Spleen (tissue), 7 donors: ENCODE measurements at regions not wholly inside any gene's neighbourhood (a gene's known extent, or its start where the extent isn't known, plus 50 kb on each side); places are given as distances from the start of the nearest gene placed in this dataset.

ENCODE experiments used
- POLR2A ChIP-seq, 3 donors: fragments of 450-650 bp; IDR thresholded peaks; one replicate each; pipeline ENCODE4 v1.5.1; 2017; ENCODE audit warnings: antibody characterized with exemption in 3 of 3, mild to moderate bottlenecking in 1 of 3
- POLR2AphosphoS5 ChIP-seq, 3 donors: sonication (generic); formaldehyde crosslinking; IDR thresholded peaks; one replicate each; pipeline ENCODE4 v1.5.1; 2017; ENCODE audit warnings: antibody characterized with exemption in 3 of 3
- TF ChIP-seq, protein P1 (sequence below), 11 experiments: fragments of 200-600 bp in 7 of 11; fragments of 450-650 bp in 4 of 11; sonication (generic) in 4 of 11; IDR thresholded peaks in 8 of 11; conservative IDR thresholded peaks in 3 of 11; 1 replicate in 7 of 11; 2 replicates in 4 of 11; pipeline versions ENCODE4 v1.4.0 to v1.8.0; 2016 to 2021; ENCODE audit warnings: antibody characterized with exemption in 11 of 11, inconsistent platforms in 4 of 11, mild to moderate bottlenecking in 1 of 11
- donor health status: DM: no; HTN: no; CAD: no; lungs with moderate emphysema.
- donor health status: DM: no; HTN: no; CAD: no.
- donor health status: DM: no; HTN: no; CAD: no.

GRCh38 chr16:80063031-80063712, 462.6 kb upstream of the MAF start:
- TF ChIP-seq, protein P1, sequence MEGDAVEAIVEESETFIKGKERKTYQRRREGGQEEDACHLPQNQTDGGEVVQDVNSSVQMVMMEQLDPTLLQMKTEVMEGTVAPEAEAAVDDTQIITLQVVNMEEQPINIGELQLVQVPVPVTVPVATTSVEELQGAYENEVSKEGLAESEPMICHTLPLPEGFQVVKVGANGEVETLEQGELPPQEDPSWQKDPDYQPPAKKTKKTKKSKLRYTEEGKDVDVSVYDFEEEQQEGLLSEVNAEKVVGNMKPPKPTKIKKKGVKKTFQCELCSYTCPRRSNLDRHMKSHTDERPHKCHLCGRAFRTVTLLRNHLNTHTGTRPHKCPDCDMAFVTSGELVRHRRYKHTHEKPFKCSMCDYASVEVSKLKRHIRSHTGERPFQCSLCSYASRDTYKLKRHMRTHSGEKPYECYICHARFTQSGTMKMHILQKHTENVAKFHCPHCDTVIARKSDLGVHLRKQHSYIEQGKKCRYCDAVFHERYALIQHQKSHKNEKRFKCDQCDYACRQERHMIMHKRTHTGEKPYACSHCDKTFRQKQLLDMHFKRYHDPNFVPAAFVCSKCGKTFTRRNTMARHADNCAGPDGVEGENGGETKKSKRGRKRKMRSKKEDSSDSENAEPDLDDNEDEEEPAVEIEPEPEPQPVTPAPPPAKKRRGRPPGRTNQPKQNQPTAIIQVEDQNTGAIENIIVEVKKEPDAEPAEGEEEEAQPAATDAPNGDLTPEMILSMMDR (IDR thresholded peaks at IDR 0.05 in 8 of 11, conservative IDR thresholded peaks at IDR 0.05 in 3 of 11): no peak
- TF ChIP-seq POLR2A (IDR thresholded peaks at IDR 0.05) (no peak), POLR2AphosphoS5 (IDR thresholded peaks at IDR 0.05) (no peak)
